ENCODE measurements at regions not wholly inside any gene's neighbourhood (a gene's known extent, or its start where the extent isn't known, plus 50 kb on each side); places are given as distances from the start of the nearest gene placed in this dataset.

DNA sequence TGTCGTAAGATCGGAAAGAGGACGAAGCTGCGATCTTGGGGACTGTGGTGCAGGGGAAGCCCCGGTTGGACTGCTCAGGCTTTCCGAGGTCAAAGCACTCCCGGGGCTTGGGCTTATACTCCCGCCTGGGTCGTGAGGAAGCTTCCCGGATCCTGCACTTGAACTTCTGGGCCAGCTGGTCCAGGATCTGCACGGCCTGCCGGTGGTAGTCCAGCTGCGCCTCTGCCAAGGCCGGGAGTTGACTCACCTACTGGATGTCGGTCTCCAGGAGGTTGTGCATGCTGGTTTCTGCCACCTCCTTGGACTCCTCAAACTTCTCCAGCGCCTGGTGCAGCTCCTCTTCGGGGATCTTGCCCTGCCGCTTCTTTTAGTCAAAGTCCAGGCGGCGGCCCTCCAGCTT, 99.2 kb downstream of the KPNA2 start:
- TF ChIP-seq ZNF561 (tag by site-specific recombination; IDR thresholded peaks at IDR 0.05; ENCODE audit: borderline replicate concordance), result no peak
- TF ChIP-seq, protein P1, sequence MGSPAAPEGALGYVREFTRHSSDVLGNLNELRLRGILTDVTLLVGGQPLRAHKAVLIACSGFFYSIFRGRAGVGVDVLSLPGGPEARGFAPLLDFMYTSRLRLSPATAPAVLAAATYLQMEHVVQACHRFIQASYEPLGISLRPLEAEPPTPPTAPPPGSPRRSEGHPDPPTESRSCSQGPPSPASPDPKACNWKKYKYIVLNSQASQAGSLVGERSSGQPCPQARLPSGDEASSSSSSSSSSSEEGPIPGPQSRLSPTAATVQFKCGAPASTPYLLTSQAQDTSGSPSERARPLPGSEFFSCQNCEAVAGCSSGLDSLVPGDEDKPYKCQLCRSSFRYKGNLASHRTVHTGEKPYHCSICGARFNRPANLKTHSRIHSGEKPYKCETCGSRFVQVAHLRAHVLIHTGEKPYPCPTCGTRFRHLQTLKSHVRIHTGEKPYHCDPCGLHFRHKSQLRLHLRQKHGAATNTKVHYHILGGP (tag by site-specific recombination; IDR thresholded peaks at IDR 0.05), result no peak
- TF ChIP-seq, protein P2, sequence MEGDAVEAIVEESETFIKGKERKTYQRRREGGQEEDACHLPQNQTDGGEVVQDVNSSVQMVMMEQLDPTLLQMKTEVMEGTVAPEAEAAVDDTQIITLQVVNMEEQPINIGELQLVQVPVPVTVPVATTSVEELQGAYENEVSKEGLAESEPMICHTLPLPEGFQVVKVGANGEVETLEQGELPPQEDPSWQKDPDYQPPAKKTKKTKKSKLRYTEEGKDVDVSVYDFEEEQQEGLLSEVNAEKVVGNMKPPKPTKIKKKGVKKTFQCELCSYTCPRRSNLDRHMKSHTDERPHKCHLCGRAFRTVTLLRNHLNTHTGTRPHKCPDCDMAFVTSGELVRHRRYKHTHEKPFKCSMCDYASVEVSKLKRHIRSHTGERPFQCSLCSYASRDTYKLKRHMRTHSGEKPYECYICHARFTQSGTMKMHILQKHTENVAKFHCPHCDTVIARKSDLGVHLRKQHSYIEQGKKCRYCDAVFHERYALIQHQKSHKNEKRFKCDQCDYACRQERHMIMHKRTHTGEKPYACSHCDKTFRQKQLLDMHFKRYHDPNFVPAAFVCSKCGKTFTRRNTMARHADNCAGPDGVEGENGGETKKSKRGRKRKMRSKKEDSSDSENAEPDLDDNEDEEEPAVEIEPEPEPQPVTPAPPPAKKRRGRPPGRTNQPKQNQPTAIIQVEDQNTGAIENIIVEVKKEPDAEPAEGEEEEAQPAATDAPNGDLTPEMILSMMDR (tag by site-specific recombination; IDR thresholded peaks at IDR 0.05), result no peak
- no peak for TF ChIP-seq ZNF175 (tag by site-specific recombination; IDR thresholded peaks at IDR 0.05)
- TF ChIP-seq, protein P3, sequence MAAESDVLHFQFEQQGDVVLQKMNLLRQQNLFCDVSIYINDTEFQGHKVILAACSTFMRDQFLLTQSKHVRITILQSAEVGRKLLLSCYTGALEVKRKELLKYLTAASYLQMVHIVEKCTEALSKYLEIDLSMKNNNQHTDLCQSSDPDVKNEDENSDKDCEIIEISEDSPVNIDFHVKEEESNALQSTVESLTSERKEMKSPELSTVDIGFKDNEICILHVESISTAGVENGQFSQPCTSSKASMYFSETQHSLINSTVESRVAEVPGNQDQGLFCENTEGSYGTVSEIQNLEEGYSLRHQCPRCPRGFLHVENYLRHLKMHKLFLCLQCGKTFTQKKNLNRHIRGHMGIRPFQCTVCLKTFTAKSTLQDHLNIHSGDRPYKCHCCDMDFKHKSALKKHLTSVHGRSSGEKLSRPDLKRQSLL (tag by site-specific recombination; IDR thresholded peaks at IDR 0.05), result no peak
- TF ChIP-seq KLF8 (tag by site-specific recombination; IDR thresholded peaks at IDR 0.05), result no peak
- no peak for TF ChIP-seq KLF10 (tag by site-specific recombination; IDR thresholded peaks at IDR 0.05)
- TF ChIP-seq, protein P4, sequence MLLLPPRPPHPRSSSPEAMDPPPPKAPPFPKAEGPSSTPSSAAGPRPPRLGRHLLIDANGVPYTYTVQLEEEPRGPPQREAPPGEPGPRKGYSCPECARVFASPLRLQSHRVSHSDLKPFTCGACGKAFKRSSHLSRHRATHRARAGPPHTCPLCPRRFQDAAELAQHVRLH (tag by site-specific recombination; IDR thresholded peaks at IDR 0.05), result no peak
- TF ChIP-seq ZNF521 (tag by site-specific recombination; IDR thresholded peaks at IDR 0.05), result no peak
- TF ChIP-seq HOXA7 (CRISPR knock-in tag; IDR thresholded peaks at IDR 0.05; ENCODE audit: borderline replicate concordance), result no peak
- TF ChIP-seq, protein P5, sequence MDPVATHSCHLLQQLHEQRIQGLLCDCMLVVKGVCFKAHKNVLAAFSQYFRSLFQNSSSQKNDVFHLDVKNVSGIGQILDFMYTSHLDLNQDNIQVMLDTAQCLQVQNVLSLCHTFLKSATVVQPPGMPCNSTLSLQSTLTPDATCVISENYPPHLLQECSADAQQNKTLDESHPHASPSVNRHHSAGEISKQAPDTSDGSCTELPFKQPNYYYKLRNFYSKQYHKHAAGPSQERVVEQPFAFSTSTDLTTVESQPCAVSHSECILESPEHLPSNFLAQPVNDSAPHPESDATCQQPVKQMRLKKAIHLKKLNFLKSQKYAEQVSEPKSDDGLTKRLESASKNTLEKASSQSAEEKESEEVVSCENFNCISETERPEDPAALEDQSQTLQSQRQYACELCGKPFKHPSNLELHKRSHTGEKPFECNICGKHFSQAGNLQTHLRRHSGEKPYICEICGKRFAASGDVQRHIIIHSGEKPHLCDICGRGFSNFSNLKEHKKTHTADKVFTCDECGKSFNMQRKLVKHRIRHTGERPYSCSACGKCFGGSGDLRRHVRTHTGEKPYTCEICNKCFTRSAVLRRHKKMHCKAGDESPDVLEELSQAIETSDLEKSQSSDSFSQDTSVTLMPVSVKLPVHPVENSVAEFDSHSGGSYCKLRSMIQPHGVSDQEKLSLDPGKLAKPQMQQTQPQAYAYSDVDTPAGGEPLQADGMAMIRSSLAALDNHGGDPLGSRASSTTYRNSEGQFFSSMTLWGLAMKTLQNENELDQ (tag by site-specific recombination; IDR thresholded peaks at IDR 0.05; ENCODE audit: low read depth), result no peak
- no peak for TF ChIP-seq ZNF558 (tag by site-specific recombination; IDR thresholded peaks at IDR 0.05)
- TF ChIP-seq YY1 (tag by site-specific recombination; IDR thresholded peaks at IDR 0.05), result no peak
